Keratinocyte (primary cell): ENCODE measurements at regions not wholly inside any gene's neighbourhood (a gene's known extent, or its start where the extent isn't known, plus 50 kb on each side); places are given as distances from the start of the nearest gene placed in this dataset.

Source experiments
- DNase-seq: peaks from one replicate; pipeline ENCODE4 v3.0.0-alpha.2; 2011; ENCODE audit warnings: low read depth, missing footprints, low spot score
- FAIRE-seq: peaks from 2 replicates; lab custom pipeline; 2011; peaks lifted over from hg19 to GRCh38; lab: Jason Lieb, UNC
- H2AFZ ChIP-seq: 2 replicates; pipeline ENCODE4 v1.6.0; 2012; ENCODE audit warnings: low read length, control low read depth, inconsistent platforms; ENCODE audit not compliant: control insufficient read depth
- H3K27ac ChIP-seq: 2 replicates; pipeline ENCODE4 v1.5.1; 2011; ENCODE audit warnings: low read length; ENCODE audit not compliant: control insufficient read depth, insufficient read depth
- H3K27me3 ChIP-seq: 3 replicates; pipeline ENCODE4 v1.6.0; 2011; ENCODE audit warnings: low read length; ENCODE audit not compliant: control insufficient read depth, insufficient read depth; ENCODE audit errors: extremely low read depth
- H3K36me3 ChIP-seq, 2 experiments: 2 replicates in 1 of 2; 3 replicates in 1 of 2; pipeline ENCODE4 v1.5.1; 2011; ENCODE audit warnings: low read length in 2 of 2, mild to moderate bottlenecking in 1 of 2; ENCODE audit not compliant: control insufficient read depth in 2 of 2, insufficient read depth in 2 of 2; ENCODE audit errors: extremely low read depth in 1 of 2
- H3K4me1 ChIP-seq: 3 replicates; pipeline ENCODE4 v1.5.1; 2011; ENCODE audit warnings: low read length; ENCODE audit not compliant: control insufficient read depth, insufficient read depth; ENCODE audit errors: extremely low read depth
- H3K4me2 ChIP-seq: 3 replicates; pipeline ENCODE4 v1.6.0; 2011; ENCODE audit warnings: low read depth, low read length; ENCODE audit not compliant: control insufficient read depth, insufficient read depth; ENCODE audit errors: extremely low read depth
- H3K4me3 ChIP-seq, 3 experiments: fragments of 200-600 bp in 1 of 3; sonication (generic) in 1 of 3; 2 replicates in 2 of 3; 3 replicates in 1 of 3; pipeline ENCODE4 v1.5.1; 2011 to 2016; ENCODE audit warnings: low read length in 3 of 3, mild to moderate bottlenecking in 3 of 3, control low read depth in 2 of 3, inconsistent platforms in 1 of 3, low read depth in 1 of 3, mixed read lengths in 1 of 3, mixed run types in 1 of 3, moderate library complexity in 1 of 3; ENCODE audit not compliant: control insufficient read depth in 2 of 3, insufficient read depth in 2 of 3; ENCODE audit errors: extremely low read depth in 1 of 3
- H3K79me2 ChIP-seq: 2 replicates; pipeline ENCODE4 v1.6.0; 2012; ENCODE audit warnings: low read length; ENCODE audit not compliant: control insufficient read depth, insufficient read depth
- H3K9ac ChIP-seq: 3 replicates; pipeline ENCODE4 v1.6.0; 2011; ENCODE audit warnings: low read length; ENCODE audit not compliant: control insufficient read depth, insufficient read depth; ENCODE audit errors: extremely low read depth
- H3K9me1 ChIP-seq: 3 replicates; pipeline ENCODE4 v1.6.0; 2011; ENCODE audit warnings: low read length; ENCODE audit not compliant: control insufficient read depth, insufficient read depth; ENCODE audit errors: extremely low read depth
- H3K9me3 ChIP-seq: 2 replicates; pipeline ENCODE4 v1.5.1; 2012; ENCODE audit warnings: low read depth, low read length; ENCODE audit not compliant: control insufficient read depth
- H4K20me1 ChIP-seq: 3 replicates; pipeline ENCODE4 v1.6.0; 2011; ENCODE audit warnings: low read length; ENCODE audit not compliant: control insufficient read depth, insufficient read depth; ENCODE audit errors: extremely low read depth
- EZH2 ChIP-seq: IDR thresholded peaks from one replicate; pipeline ENCODE4 v1.6.1; 2012; ENCODE audit warnings: inconsistent platforms, mild to moderate bottlenecking, low read length, moderate library complexity
- dilution Hi-C: fragments of 300-500 bp; cut with MboI; formaldehyde crosslinking; loops from one replicate; pipeline ENCODE4 v1.7.0; 2020; ENCODE audit warnings: low sequenced_read_pairs; ENCODE audit not compliant: extremely low pct_ligation_motif_present
- TF ChIP-seq, protein P1 (sequence below), 3 experiments: IDR thresholded peaks in 1 of 3; conservative IDR thresholded peaks in 1 of 3; optimal IDR thresholded peaks in 1 of 3; 2 replicates in 2 of 3; 3 replicates in 1 of 3; pipeline versions ENCODE3 to v1.5.1; 2011; ENCODE audit warnings: low read length in 3 of 3, mild to moderate bottlenecking in 3 of 3, moderate library complexity in 2 of 3, control low read depth in 1 of 3, inconsistent platforms in 1 of 3; ENCODE audit not compliant: insufficient read depth in 2 of 3; ENCODE audit errors: extremely low read depth in 1 of 3

GRCh38 chr7:16092711-16093110 is 328.6 kb downstream of the CRPPA start:
- no peak overlapping the region for H2AFZ ChIP-seq
- no peak for FAIRE-seq
- no peaks in the 10 kb centered on the region for H3K4me1 ChIP-seq
- no peak overlapping the region for H3K4me3 ChIP-seq
- no peaks in the 10 kb centered on the region for H4K20me1 ChIP-seq
- no peaks in the 10 kb centered on the region for H3K79me2 ChIP-seq
- TF ChIP-seq, protein P1, sequence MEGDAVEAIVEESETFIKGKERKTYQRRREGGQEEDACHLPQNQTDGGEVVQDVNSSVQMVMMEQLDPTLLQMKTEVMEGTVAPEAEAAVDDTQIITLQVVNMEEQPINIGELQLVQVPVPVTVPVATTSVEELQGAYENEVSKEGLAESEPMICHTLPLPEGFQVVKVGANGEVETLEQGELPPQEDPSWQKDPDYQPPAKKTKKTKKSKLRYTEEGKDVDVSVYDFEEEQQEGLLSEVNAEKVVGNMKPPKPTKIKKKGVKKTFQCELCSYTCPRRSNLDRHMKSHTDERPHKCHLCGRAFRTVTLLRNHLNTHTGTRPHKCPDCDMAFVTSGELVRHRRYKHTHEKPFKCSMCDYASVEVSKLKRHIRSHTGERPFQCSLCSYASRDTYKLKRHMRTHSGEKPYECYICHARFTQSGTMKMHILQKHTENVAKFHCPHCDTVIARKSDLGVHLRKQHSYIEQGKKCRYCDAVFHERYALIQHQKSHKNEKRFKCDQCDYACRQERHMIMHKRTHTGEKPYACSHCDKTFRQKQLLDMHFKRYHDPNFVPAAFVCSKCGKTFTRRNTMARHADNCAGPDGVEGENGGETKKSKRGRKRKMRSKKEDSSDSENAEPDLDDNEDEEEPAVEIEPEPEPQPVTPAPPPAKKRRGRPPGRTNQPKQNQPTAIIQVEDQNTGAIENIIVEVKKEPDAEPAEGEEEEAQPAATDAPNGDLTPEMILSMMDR (optimal IDR thresholded peaks at IDR 0.05 in 1 of 3, IDR thresholded peaks at IDR 0.05 in 1 of 3, conservative IDR thresholded peaks at IDR 0.05 in 1 of 3; ENCODE audit: extremely low read depth in 1 of 3, insufficient read depth in 2 of 3, low read length in 3 of 3) = no peak
- TF ChIP-seq EZH2 = no peak
- H3K27me3 ChIP-seq = no peaks in the 10 kb centered on the region
- no peak overlapping the region for H3K4me2 ChIP-seq
- dilution Hi-C loops = no loop called here
- no peak for DNase-seq
- no peaks in the 10 kb centered on the region for H3K9me1 ChIP-seq
- H3K27ac ChIP-seq = no peak overlapping the region
- H3K9ac ChIP-seq = no peak overlapping the region
- no peaks in the 10 kb centered on the region for H3K9me3 ChIP-seq
- no peaks in the 10 kb centered on the region for H3K36me3 ChIP-seq

DNA sequence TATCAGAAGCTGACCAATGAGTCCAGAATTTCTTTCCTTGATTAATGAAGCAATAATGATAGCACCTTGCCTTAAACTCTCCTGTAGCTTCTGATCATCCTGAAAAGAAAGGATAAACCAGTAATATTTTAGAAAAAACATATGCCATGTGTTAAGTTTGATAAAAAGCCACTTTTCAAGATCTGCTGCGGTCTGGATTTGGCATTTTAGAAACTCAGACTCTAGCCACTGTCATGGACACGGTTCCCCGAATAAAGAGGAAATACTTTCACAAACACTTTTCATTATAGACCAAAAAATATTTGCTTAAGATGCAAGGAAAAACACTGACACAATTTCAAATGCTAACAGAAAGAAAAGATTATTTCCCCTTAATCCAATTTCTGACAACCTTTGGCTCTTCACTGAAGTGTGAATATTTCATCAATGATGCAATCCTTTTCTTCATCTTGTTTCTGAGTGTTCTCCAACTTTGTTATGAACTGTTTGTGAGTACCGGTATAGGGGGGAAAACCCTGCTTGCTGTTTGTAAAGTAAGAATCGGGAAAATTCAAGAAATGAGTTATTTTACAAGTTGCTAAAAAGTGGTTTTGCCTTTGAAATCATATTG is 329.5 kb downstream of the CRPPA start:
- peak; percentile 20 for FAIRE-seq
- no peak for TF ChIP-seq EZH2
- TF ChIP-seq, protein P1 (optimal IDR thresholded peaks at IDR 0.05 in 1 of 3, IDR thresholded peaks at IDR 0.05 in 1 of 3, conservative IDR thresholded peaks at IDR 0.05 in 1 of 3; ENCODE audit: extremely low read depth in 1 of 3, insufficient read depth in 2 of 3, low read length in 3 of 3) = no peak
- H2AFZ ChIP-seq = no peak overlapping the region

More for the DNA sequence above, 329.5 kb downstream of the CRPPA start:
- Histone ChIP-seq H3K9me3 (no peaks in the 10 kb centered on the region), H3K79me2 (no peaks in the 10 kb centered on the region), H3K9me1 (no peaks in the 10 kb centered on the region), H3K4me3 (no peak overlapping the region), H3K27ac (no peak overlapping the region), H3K9ac (no peak overlapping the region), H4K20me1 (no peaks in the 10 kb centered on the region), H3K36me3 (no peaks in the 10 kb centered on the region), H3K27me3 (no peaks in the 10 kb centered on the region), H3K4me2 (no peak overlapping the region), H3K4me1 (peaks cover 2% of the 10 kb centered on the region)
- dilution Hi-C loops = no loop called here
- no peak for DNase-seq
